ENCODE measurements at regions not wholly inside any gene's neighbourhood (a gene's known extent, or its start where the extent isn't known, plus 50 kb on each side); places are given as distances from the start of the nearest gene placed in this dataset.

DNA sequence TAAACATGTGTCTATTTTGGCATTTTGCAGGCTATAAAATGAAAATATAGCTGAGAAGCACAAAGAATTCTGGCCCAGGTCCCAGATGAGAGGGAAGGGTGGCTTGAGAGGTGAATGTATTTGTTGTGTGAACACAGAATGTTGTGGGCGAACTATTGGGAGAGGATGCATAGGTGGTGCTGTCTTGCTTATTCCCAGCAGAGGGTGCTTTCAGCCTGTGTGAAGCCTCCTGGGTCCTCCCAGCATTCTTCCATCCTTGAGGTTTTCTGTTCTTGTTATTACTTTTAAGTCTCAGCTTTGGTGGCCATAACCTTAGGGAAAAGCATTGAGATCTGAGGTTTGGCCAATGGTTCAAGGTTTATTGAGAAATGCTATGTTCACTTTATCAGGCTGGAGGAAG, 108.7 kb upstream of the SNX19 start:
- TF ChIP-seq, protein P1, sequence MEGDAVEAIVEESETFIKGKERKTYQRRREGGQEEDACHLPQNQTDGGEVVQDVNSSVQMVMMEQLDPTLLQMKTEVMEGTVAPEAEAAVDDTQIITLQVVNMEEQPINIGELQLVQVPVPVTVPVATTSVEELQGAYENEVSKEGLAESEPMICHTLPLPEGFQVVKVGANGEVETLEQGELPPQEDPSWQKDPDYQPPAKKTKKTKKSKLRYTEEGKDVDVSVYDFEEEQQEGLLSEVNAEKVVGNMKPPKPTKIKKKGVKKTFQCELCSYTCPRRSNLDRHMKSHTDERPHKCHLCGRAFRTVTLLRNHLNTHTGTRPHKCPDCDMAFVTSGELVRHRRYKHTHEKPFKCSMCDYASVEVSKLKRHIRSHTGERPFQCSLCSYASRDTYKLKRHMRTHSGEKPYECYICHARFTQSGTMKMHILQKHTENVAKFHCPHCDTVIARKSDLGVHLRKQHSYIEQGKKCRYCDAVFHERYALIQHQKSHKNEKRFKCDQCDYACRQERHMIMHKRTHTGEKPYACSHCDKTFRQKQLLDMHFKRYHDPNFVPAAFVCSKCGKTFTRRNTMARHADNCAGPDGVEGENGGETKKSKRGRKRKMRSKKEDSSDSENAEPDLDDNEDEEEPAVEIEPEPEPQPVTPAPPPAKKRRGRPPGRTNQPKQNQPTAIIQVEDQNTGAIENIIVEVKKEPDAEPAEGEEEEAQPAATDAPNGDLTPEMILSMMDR (IDR thresholded peaks at IDR 0.05): peak in 1 of 3 donors; percentile 19
- TF ChIP-seq POLR2A (IDR thresholded peaks at IDR 0.05) (no peak), POLR2AphosphoS5 (IDR thresholded peaks at IDR 0.05) (no peak)
